Endothelial cell of umbilical vein (primary cell): ENCODE measurements at regions not wholly inside any gene's neighbourhood (a gene's known extent, or its start where the extent isn't known, plus 50 kb on each side); places are given as distances from the start of the nearest gene placed in this dataset.

Experiments used
- BruUV-seq: library from RNA; stranded (reverse); fragments of 400-500 nt; replicated peaks from 2 replicates; lab custom pipeline; 2021; lab: Mats Ljungman, UMichigan
- CTCF ChIA-PET: fragments of 300-600, 350-600 bp; sonication (Branson Sonifier 250); formaldehyde crosslinking; loops from one replicate; lab custom pipeline; 2021; ENCODE audit warnings: antibody characterized with exemption, inconsistent platforms; lab: Charles Lee
- POLR2A ChIA-PET: fragments of 300-600, 350-600 bp; sonication (Branson Sonifier 250); formaldehyde crosslinking; loops from one replicate; lab custom pipeline; 2021; ENCODE audit warnings: antibody characterized with exemption, inconsistent platforms; lab: Charles Lee
- DNase-seq: peaks from one replicate; pipeline ENCODE4 v3.0.0-alpha.2; 2011; ENCODE audit warnings: low read depth, low spot score
- FAIRE-seq: peaks from 2 replicates; lab custom pipeline; 2011; peaks lifted over from hg19 to GRCh38; lab: Jason Lieb, UNC
- H2AFZ ChIP-seq: 2 replicates; pipeline ENCODE4 v1.6.0; 2012; ENCODE audit warnings: low read depth, low read length, control low read depth, inconsistent platforms
- H3K27ac ChIP-seq: 2 replicates; pipeline ENCODE4 v1.5.1; 2011; ENCODE audit warnings: low read depth, mild to moderate bottlenecking, control low read depth, low read length, moderate library complexity; ENCODE audit not compliant: insufficient read depth
- H3K27me3 ChIP-seq, 2 experiments: 2 replicates each; pipeline versions ENCODE4 v1.6.0 to v1.6.1; 2011; ENCODE audit warnings: low read length in 2 of 2, mixed read lengths in 1 of 2; ENCODE audit not compliant: control insufficient read depth in 2 of 2, insufficient read depth in 2 of 2
- H3K36me3 ChIP-seq, 2 experiments: 2 replicates in 1 of 2; 3 replicates in 1 of 2; pipeline ENCODE4 v1.5.1; 2011; ENCODE audit warnings: low read length in 2 of 2, mild to moderate bottlenecking in 1 of 2, moderate library complexity in 1 of 2; ENCODE audit not compliant: control insufficient read depth in 2 of 2, insufficient read depth in 2 of 2; ENCODE audit errors: extremely low read depth in 1 of 2
- H3K4me1 ChIP-seq: 3 replicates; pipeline ENCODE4 v1.5.1; 2011; ENCODE audit warnings: mild to moderate bottlenecking, low read length; ENCODE audit not compliant: control insufficient read depth, insufficient read depth; ENCODE audit errors: extremely low read depth
- H3K4me2 ChIP-seq: 2 replicates; pipeline ENCODE4 v1.6.1; 2011; ENCODE audit warnings: low read length, control low read depth, mixed read lengths; ENCODE audit not compliant: insufficient read depth
- H3K4me3 ChIP-seq, 3 experiments: fragments of 200-600 bp in 1 of 3; sonication (generic), shearing (Covaris generic) in 1 of 3; replicated peaks in 1 of 3; 2 replicates each; pipeline ENCODE4 v1.5.1; 2011 to 2016; ENCODE audit warnings: control low read depth in 3 of 3, low read length in 3 of 3, mild to moderate bottlenecking in 2 of 3, inconsistent platforms in 1 of 3, low read depth in 1 of 3, moderate library complexity in 1 of 3; ENCODE audit not compliant: insufficient read depth in 1 of 3
- H3K79me2 ChIP-seq: 2 replicates; pipeline ENCODE4 v1.6.0; 2012; ENCODE audit warnings: low read length, inconsistent platforms; ENCODE audit not compliant: control insufficient read depth, insufficient read depth
- H3K9ac ChIP-seq: replicated peaks from 2 replicates; pipeline ENCODE3; 2011; ENCODE audit warnings: low read length, control low read depth; ENCODE audit not compliant: insufficient read depth; ENCODE audit errors: extremely low read depth
- H3K9me1 ChIP-seq: replicated peaks from 3 replicates; pipeline ENCODE4 v1.6.0; 2011; ENCODE audit warnings: mild to moderate bottlenecking, low read length; ENCODE audit not compliant: control insufficient read depth, insufficient read depth; ENCODE audit errors: extremely low read depth
- H3K9me3 ChIP-seq: replicated peaks from 2 replicates; pipeline ENCODE4 v1.5.1; 2012; ENCODE audit warnings: low read length, inconsistent platforms; ENCODE audit not compliant: control insufficient read depth, insufficient read depth
- H4K20me1 ChIP-seq: replicated peaks from 2 replicates; pipeline ENCODE3; 2011; ENCODE audit warnings: mild to moderate bottlenecking, low read length; ENCODE audit not compliant: control insufficient read depth, insufficient read depth; ENCODE audit errors: extremely low read depth
- CTCF ChIP-seq, 2 donors: IDR thresholded peaks; 1 replicate in 1 of 2; 2 replicates in 1 of 2; pipeline ENCODE4 v1.5.1; 2011; ENCODE audit warnings: low read length in 2 of 2, mild to moderate bottlenecking in 2 of 2, moderate library complexity in 2 of 2, control low read depth in 1 of 2, inconsistent platforms in 1 of 2, low read depth in 1 of 2; ENCODE audit not compliant: insufficient read depth in 1 of 2; ENCODE audit errors: extremely low read depth in 1 of 2
- EZH2 ChIP-seq: IDR thresholded peaks from 2 replicates; pipeline ENCODE4 v1.6.1; 2012; ENCODE audit warnings: borderline replicate concordance, low read depth, mild to moderate bottlenecking, moderate library complexity, low read length, inconsistent platforms; ENCODE audit not compliant: severe bottlenecking
- FOS ChIP-seq: IDR thresholded peaks from 2 replicates; pipeline ENCODE4 v1.6.1; 2011; ENCODE audit warnings: mild to moderate bottlenecking, low read length, moderate library complexity, borderline replicate concordance; ENCODE audit not compliant: insufficient read depth
- GATA2 ChIP-seq: IDR thresholded peaks from 2 replicates; pipeline ENCODE4 v1.7.0; 2011; ENCODE audit warnings: low read depth, mild to moderate bottlenecking, moderate library complexity, mixed read lengths, low read length; ENCODE audit not compliant: insufficient read length, insufficient read depth
- JUN ChIP-seq: IDR thresholded peaks from 2 replicates; pipeline ENCODE4 v1.6.1; 2011; ENCODE audit warnings: borderline replicate concordance, low read depth; ENCODE audit not compliant: insufficient read length, insufficient read depth
- MAX ChIP-seq: IDR thresholded peaks from 2 replicates; pipeline ENCODE4 v1.6.1; 2011; ENCODE audit not compliant: insufficient read depth, insufficient read length
- MYC ChIP-seq: IDR thresholded peaks from one replicate; pipeline ENCODE4 v1.6.1; 2011; ENCODE audit warnings: mild to moderate bottlenecking, low read depth, low read length
- POLR2A ChIP-seq: IDR thresholded peaks from 2 replicates; pipeline ENCODE4 v1.6.1; 2012; ENCODE audit warnings: low read depth, mild to moderate bottlenecking, control low read depth, low read length
- POLR2AphosphoS5 ChIP-seq: IDR thresholded peaks from 2 replicates; pipeline ENCODE4 v1.6.1; 2012; ENCODE audit warnings: low read depth, mild to moderate bottlenecking, control low read depth, low read length, moderate library complexity; ENCODE audit not compliant: insufficient read depth
- dilution Hi-C: fragments of 300-500 bp; cut with MboI; formaldehyde crosslinking; loops from one replicate; pipeline ENCODE4 v1.15.0; 2019; ENCODE audit warnings: low sequenced_read_pairs; ENCODE audit not compliant: extremely low pct_ligation_motif_present
- intact Hi-C: fragments of 100-400 bp; cut with micrococcal nuclease; formaldehyde crosslinking; loops from one replicate; pipeline ENCODE4 v1.10.0; 2022

- H3K9ac ChIP-seq = no peak overlapping the region
- no peaks in the 10 kb centered on the region for H3K79me2 ChIP-seq
- H3K9me3 ChIP-seq = peaks cover 2% of the 10 kb centered on the region
- no TSS peak for BruUV-seq
- POLR2A ChIA-PET = no interaction called here
- CTCF ChIA-PET = no interaction called here
- intact Hi-C loops = no loop called here
- no peak overlapping the region for H3K4me3 ChIP-seq
- H3K27ac ChIP-seq = no peak overlapping the region
- no peaks in the 10 kb centered on the region for H3K9me1 ChIP-seq
- FAIRE-seq = no peak
- no peaks in the 10 kb centered on the region for H4K20me1 ChIP-seq
- H3K27me3 ChIP-seq = no peaks in the 10 kb centered on the region
- dilution Hi-C loops = no loop called here
- no peak overlapping the region for H3K4me2 ChIP-seq
- H3K4me1 ChIP-seq = no peaks in the 10 kb centered on the region
- no peak for DNase-seq
- H2AFZ ChIP-seq = no peak overlapping the region
- no peaks in the 10 kb centered on the region for H3K36me3 ChIP-seq
- TF ChIP-seq CTCF (IDR thresholded peaks at IDR 0.05; ENCODE audit: extremely low read depth in 1 of 2, insufficient read depth in 1 of 2, low read depth in 1 of 2, low read length in 2 of 2) (no peak), FOS (no peak), GATA2 (no peak), JUN (no peak), POLR2AphosphoS5 (no peak), EZH2 (no peak), MYC (no peak), MAX (no peak), POLR2A (no peak)
Measured at GRCh38 chr3:135560847-135561246, 404.7 kb upstream of the PPP2R3A start.
